Trophoblast cell (in vitro differentiated cells and primary cell): ENCODE measurements at regions not wholly inside any gene's neighbourhood (a gene's known extent, or its start where the extent isn't known, plus 50 kb on each side); places are given as distances from the start of the nearest gene placed in this dataset.

ENCODE experiments used
- DNase-seq, 2 donors: peaks; one replicate each; pipeline ENCODE4 v3.0.0-alpha.2; 2016
- H2AFZ ChIP-seq: 2 replicates; pipeline ENCODE4 v1.6.1; 2013; ENCODE audit warnings: low read length, moderate library complexity, mild to moderate bottlenecking; ENCODE audit not compliant: insufficient read depth, poor library complexity
- H2AK5ac ChIP-seq: 2 replicates; pipeline ENCODE4 v1.6.1; 2013; ENCODE audit warnings: mild to moderate bottlenecking, low read length
- H2BK120ac ChIP-seq: 2 replicates; pipeline ENCODE4 v1.6.1; 2013; ENCODE audit warnings: low read length, mild to moderate bottlenecking, moderate library complexity; ENCODE audit not compliant: insufficient read depth, poor library complexity
- H2BK12ac ChIP-seq: 2 replicates; pipeline ENCODE4 v1.6.1; 2013; ENCODE audit warnings: mild to moderate bottlenecking, low read length, moderate library complexity
- H2BK5ac ChIP-seq: 2 replicates; pipeline ENCODE4 v1.6.1; 2013; ENCODE audit warnings: low read length, low read depth, moderate library complexity, mild to moderate bottlenecking; ENCODE audit not compliant: poor library complexity
- H3K14ac ChIP-seq: 2 replicates; pipeline ENCODE4 v1.6.1; 2013; ENCODE audit warnings: mild to moderate bottlenecking, low read length
- H3K18ac ChIP-seq: 2 replicates; pipeline ENCODE4 v1.6.1; 2013; ENCODE audit warnings: mild to moderate bottlenecking, low read length
- H3K23ac ChIP-seq: 2 replicates; pipeline ENCODE4 v1.6.1; 2013; ENCODE audit warnings: low read length
- H3K27ac ChIP-seq: 2 replicates; pipeline ENCODE4 v1.5.1; 2013; ENCODE audit warnings: low read depth, mild to moderate bottlenecking, inconsistent platforms, low read length, moderate library complexity
- H3K27me3 ChIP-seq: 2 replicates; pipeline ENCODE4 v1.6.1; 2013; ENCODE audit warnings: inconsistent platforms, mild to moderate bottlenecking, low read length, moderate library complexity; ENCODE audit not compliant: insufficient read depth
- H3K36me3 ChIP-seq, 2 experiments: 1 replicate in 1 of 2; 2 replicates in 1 of 2; pipeline ENCODE4 v1.6.1; 2013; ENCODE audit warnings: low read length in 2 of 2, mild to moderate bottlenecking in 2 of 2, moderate library complexity in 1 of 2; ENCODE audit not compliant: insufficient read depth in 2 of 2, control insufficient read depth in 1 of 2
- H3K4ac ChIP-seq: 2 replicates; pipeline ENCODE4 v1.6.1; 2013; ENCODE audit warnings: low read depth, mild to moderate bottlenecking, low read length, moderate library complexity
- H3K4me1 ChIP-seq, 2 experiments: 1 replicate in 1 of 2; 2 replicates in 1 of 2; pipeline ENCODE4 v1.6.1; 2013; ENCODE audit warnings: low read length in 2 of 2, mild to moderate bottlenecking in 2 of 2, moderate library complexity in 1 of 2; ENCODE audit not compliant: insufficient read depth in 2 of 2, control insufficient read depth in 1 of 2
- H3K4me2 ChIP-seq: 2 replicates; pipeline ENCODE4 v1.6.1; 2013; ENCODE audit warnings: inconsistent platforms, mild to moderate bottlenecking, low read length, moderate library complexity
- H3K4me3 ChIP-seq: 2 replicates; pipeline ENCODE4 v1.5.1; 2013; ENCODE audit warnings: mild to moderate bottlenecking, low read depth, low read length, inconsistent platforms
- H3K79me1 ChIP-seq: one replicate; pipeline ENCODE4 v1.6.1; 2013; ENCODE audit warnings: low read length
- H3K79me2 ChIP-seq: 2 replicates; pipeline ENCODE4 v1.6.1; 2013; ENCODE audit warnings: low read length, mild to moderate bottlenecking; ENCODE audit not compliant: control insufficient read depth, insufficient read depth, poor library complexity
- H3K9ac ChIP-seq: 2 replicates; pipeline ENCODE4 v1.6.1; 2013; ENCODE audit warnings: mild to moderate bottlenecking, low read length
- H3K9me3 ChIP-seq: 2 replicates; pipeline ENCODE4 v1.6.1; 2013; ENCODE audit warnings: low read depth, mild to moderate bottlenecking, control low read depth, inconsistent platforms, low read length; ENCODE audit not compliant: insufficient read depth
- H4K12ac ChIP-seq: 2 replicates; pipeline ENCODE4 v1.6.1; 2013; ENCODE audit warnings: low read depth, mild to moderate bottlenecking, low read length, moderate library complexity
- H4K8ac ChIP-seq: 2 replicates; pipeline ENCODE4 v1.6.1; 2013; ENCODE audit warnings: low read depth, mild to moderate bottlenecking, low read length, moderate library complexity
- H4K91ac ChIP-seq: one replicate; pipeline ENCODE4 v1.6.1; 2013; ENCODE audit warnings: low read depth, mild to moderate bottlenecking, low read length, moderate library complexity
- WGBS: extraction: QIAGEN DNeasy Blood & Tissue Kit; methylation state at CpG from one replicate; pipeline ENCODE4 v1.1.7; 2013; ENCODE audit warnings: missing lambda C conversion rate; ENCODE audit not compliant: insufficient read length, insufficient coverage; ENCODE audit errors: extremely low coverage; 5-methylcytosine and 5-hydroxymethylcytosine counted together

DNA sequence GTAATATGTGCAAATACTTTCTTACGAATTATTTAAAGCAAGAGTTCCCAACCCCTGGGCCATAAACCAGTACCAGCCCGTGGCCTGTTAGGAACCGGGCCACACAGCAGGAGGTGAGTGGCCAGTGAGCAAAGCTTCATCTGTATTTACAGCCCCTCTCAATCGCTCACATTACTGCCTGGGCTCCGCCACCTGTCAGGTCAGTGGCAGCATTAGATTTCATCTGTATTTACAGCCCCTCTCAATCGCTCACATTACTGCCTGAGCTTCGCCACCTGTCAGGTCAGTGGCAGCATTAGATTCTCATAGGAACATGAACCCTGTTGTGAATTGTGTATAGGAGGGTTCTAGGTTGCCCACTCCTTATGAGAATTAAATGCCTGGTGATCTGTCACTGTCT, 142.0 kb downstream of the RNASET2 start:
- H3K79me2 ChIP-seq, result no peaks in the 10 kb centered on the region
- H3K36me3 ChIP-seq, result no peaks in the 10 kb centered on the region
- no peak overlapping the region for H2AK5ac ChIP-seq
- H3K27me3 ChIP-seq, result no peaks in the 10 kb centered on the region
- H2AFZ ChIP-seq, result no peak overlapping the region
- H3K18ac ChIP-seq, result no peak overlapping the region
- H4K91ac ChIP-seq, result no peak overlapping the region
- no peak overlapping the region for H2BK5ac ChIP-seq
- no peak overlapping the region for H3K9ac ChIP-seq
- no peaks in the 10 kb centered on the region for H3K79me1 ChIP-seq
- H3K4me1 ChIP-seq, result no peaks in the 10 kb centered on the region
- no peak overlapping the region for H4K8ac ChIP-seq
- no peak overlapping the region for H4K12ac ChIP-seq
- no peak overlapping the region for H3K27ac ChIP-seq
- DNase-seq, result no peak
- peaks cover 2% of the 10 kb centered on the region for H3K9me3 ChIP-seq
- H3K23ac ChIP-seq, result no peak overlapping the region
- H3K4me2 ChIP-seq, result no peak overlapping the region
- H3K14ac ChIP-seq, result no peak overlapping the region
- H3K4ac ChIP-seq, result no peak overlapping the region
- no peak overlapping the region for H2BK120ac ChIP-seq
- WGBS, result no CpG with 5 or more reads among the region's 7 CpGs
- H2BK12ac ChIP-seq, result no peak overlapping the region
- no peak overlapping the region for H3K4me3 ChIP-seq

DNA sequence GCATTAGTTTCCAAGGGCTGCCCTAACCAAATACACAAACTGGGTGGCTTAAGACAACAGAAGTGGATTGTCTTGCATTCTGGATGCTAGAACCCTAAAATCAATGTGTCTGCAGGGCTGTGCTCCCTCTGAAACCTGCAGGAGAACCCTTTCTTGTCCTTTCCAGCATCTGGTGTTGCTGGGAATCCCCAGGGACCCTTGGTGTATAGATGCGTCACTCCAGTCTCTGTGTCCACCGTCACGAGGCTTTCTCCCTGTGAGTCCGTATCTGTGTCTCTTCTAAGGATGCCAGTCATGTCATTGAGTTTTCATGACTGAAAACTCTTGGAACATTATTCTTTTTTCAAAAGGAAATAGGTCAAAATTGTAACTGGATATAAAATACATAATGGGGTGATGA, 142.9 kb downstream of the RNASET2 start:
- Histone ChIP-seq H3K79me1 (no peaks in the 10 kb centered on the region), H3K27me3 (no peaks in the 10 kb centered on the region), H2BK5ac (no peak overlapping the region), H2AFZ (no peak overlapping the region), H3K9me3 (peaks cover 2% of the 10 kb centered on the region), H3K9ac (no peak overlapping the region), H4K12ac (no peak overlapping the region), H2BK120ac (no peak overlapping the region), H2BK12ac (no peak overlapping the region), H3K23ac (no peak overlapping the region), H4K91ac (no peak overlapping the region), H3K14ac (no peak overlapping the region), H3K4me2 (no peak overlapping the region), H3K79me2 (no peaks in the 10 kb centered on the region), H3K36me3 (no peaks in the 10 kb centered on the region), H3K18ac (no peak overlapping the region), H3K4ac (no peak overlapping the region), H2AK5ac (no peak overlapping the region), H3K4me3 (no peak overlapping the region), H4K8ac (no peak overlapping the region), H3K4me1 (no peaks in the 10 kb centered on the region), H3K27ac (no peak overlapping the region)
- WGBS, result no CpG with 5 or more reads among the region's 4 CpGs
- DNase-seq, result no peak

DNA sequence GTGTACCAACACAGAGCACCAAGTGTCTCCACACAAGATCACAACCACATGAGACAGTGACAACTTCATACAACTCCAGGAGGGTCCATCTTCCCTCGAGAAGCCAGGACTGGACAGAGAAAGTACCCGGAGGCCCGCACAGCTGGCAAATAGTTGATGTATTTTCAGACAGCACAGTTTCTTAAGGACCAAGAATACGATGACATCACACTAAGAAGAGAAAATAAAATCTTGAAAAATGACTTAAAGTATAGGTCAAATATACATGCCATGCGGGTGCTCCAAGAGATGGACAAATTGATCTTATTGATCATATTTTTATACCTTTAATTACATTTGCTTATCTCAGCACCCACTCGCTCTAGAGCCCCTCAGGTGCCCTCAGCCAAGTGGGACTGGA, 145.5 kb downstream of the RNASET2 start:
- Histone ChIP-seq H4K12ac (no peak overlapping the region), H2BK5ac (no peak overlapping the region), H2BK120ac (no peak overlapping the region), H3K18ac (no peak overlapping the region), H3K36me3 (no peaks in the 10 kb centered on the region), H2AFZ (no peak overlapping the region), H3K79me2 (no peaks in the 10 kb centered on the region), H3K4me3 (no peak overlapping the region), H3K9ac (no peak overlapping the region), H4K8ac (no peak overlapping the region), H4K91ac (no peak overlapping the region), H3K4me2 (no peak overlapping the region), H3K9me3 (peaks cover 12% of the 10 kb centered on the region), H3K14ac (no peak overlapping the region), H3K27ac (no peak overlapping the region), H2BK12ac (no peak overlapping the region), H3K4me1 (no peaks in the 10 kb centered on the region), H2AK5ac (no peak overlapping the region), H3K23ac (no peak overlapping the region), H3K4ac (no peak overlapping the region), H3K79me1 (no peaks in the 10 kb centered on the region), H3K27me3 (no peaks in the 10 kb centered on the region)
- WGBS, result no CpG with 5 or more reads among the region's 6 CpGs
- DNase-seq, result no peak

DNA sequence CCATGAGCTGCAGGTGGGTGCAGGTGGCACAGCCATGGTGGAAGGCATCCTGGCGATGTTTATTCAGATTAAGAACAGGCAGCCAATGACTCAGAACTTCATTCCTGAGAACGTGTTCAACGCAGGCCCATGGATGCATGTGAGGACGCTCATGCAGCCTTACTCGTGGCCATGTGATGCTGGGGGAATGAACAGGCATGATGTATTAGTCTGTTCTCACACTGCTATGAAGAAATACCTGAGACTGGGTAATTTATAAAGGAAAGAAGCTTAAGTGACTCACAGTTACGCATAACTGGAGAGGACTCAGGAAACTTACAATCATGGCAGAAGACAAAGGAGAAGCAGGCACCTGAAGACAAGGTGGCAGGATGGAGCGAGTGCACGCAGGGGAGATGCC, 146.6 kb downstream of the RNASET2 start:
- H3K79me1 ChIP-seq, result no peaks in the 10 kb centered on the region
- no peak overlapping the region for H3K4ac ChIP-seq
- H3K18ac ChIP-seq, result no peak overlapping the region

More for the DNA sequence above, 146.6 kb downstream of the RNASET2 start:
- Histone ChIP-seq H4K12ac (no peak overlapping the region), H4K8ac (no peak overlapping the region), H3K36me3 (no peaks in the 10 kb centered on the region), H3K27ac (no peak overlapping the region), H2BK5ac (no peak overlapping the region), H3K23ac (no peak overlapping the region), H2BK12ac (no peak overlapping the region), H3K9ac (no peak overlapping the region), H3K14ac (no peak overlapping the region), H3K4me1 (no peaks in the 10 kb centered on the region), H3K4me2 (no peak overlapping the region), H3K27me3 (no peaks in the 10 kb centered on the region), H2AK5ac (no peak overlapping the region), H3K79me2 (no peaks in the 10 kb centered on the region), H3K4me3 (no peak overlapping the region), H2BK120ac (no peak overlapping the region), H2AFZ (no peak overlapping the region), H4K91ac (no peak overlapping the region), H3K9me3 (peaks cover 12% of the 10 kb centered on the region)
- WGBS, result no CpG with 5 or more reads among the region's 8 CpGs
- DNase-seq, result peak; percentile 14 to 30
